ENCODE measurements at regions not wholly inside any gene's neighbourhood (a gene's known extent, or its start where the extent isn't known, plus 50 kb on each side); places are given as distances from the start of the nearest gene placed in this dataset.
"Not testable (repeated sequence)": the region's sequence is repeated elsewhere in the genome, so short reads cannot be mapped to it uniquely, and the experiment has no call there.

DNA sequence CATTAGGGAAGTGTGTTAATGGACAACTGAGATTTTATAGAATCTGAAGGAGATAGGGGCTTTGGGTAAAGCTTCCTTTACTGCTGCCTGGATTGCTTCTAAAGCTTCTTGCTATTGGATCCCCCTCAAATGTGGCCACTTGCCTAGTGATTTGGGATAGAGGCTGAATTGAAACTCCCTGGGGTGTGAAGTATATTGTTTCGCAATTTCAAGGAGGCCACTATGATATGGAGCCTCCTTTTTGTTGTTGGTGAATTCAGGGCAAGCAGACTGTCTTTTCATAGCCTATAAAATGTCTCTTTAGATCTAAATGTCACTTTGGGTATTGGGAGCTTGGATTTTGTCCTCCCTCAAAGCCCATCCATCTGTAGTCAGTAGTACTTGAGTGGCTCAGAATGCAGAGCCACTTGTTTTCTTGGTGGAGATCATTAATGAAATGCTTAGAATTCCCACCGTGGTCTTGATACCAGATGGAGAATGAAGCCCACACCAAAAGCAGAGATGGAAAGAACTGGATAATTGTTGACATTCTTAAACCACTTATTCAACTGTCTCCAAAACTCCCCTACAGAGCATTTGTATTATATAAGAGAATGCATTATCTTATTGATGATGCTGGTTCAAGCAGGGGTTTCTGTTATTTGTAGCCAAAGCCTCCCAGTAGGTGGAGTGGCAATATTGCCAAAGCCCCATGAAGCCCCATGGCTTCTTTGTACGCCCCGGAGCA is 144.3 kb upstream of the KCNE2 start:
- no peak for DNase-seq (ENCODE audit: low spot score)

- no peak for DNase-seq (ENCODE audit: low spot score)
Observed at GRCh38 chr21:34220556-34221195, 143.1 kb upstream of the KCNE2 start.

DNA sequence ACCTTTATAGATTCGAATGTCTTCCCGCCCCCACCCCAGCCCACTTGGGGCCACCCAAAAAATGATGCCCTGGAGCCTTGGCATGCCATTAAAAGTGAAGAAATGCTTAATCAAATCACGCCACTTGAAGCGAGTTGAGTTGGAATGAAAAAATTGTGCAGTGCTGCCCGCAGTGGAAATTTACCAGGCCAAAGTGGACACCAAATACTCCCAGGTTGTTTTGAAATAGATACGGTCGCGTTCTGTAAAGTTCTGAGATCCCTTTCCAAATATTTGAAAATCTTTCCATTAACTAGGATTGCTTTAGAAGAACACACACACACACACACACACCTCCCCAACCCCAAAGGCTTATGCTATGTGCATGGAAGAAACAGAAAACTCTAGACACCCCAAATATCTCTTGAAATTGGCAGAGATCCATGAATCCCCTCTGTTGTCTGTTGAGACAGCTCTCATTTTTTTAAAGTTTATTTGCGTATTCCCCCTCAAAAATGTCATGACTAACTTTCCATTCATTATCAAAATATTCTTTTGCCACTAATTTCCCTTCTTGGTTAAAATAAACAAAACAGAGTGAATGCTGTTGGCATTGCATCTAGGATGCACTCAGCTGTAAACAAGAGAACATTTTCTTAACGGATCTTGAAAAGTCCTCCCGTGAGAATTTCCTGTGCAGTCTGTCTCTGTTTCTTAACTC is 142.3 kb upstream of the KCNE2 start:
- no peak for DNase-seq (ENCODE audit: low spot score)

- DNase-seq (ENCODE audit: low spot score), result no peak
Observed at GRCh38 chr21:34222031-34222335, 141.8 kb upstream of the KCNE2 start.

- DNase-seq (ENCODE audit: low spot score), result no peak
Observed at GRCh38 chr21:34223376-34223775, 140.4 kb upstream of the KCNE2 start.

- DNase-seq (ENCODE audit: low spot score), result peak; percentile 79
Observed at GRCh38 chr21:34227386-34227852, 136.4 kb upstream of the KCNE2 start.

- no peak for DNase-seq (ENCODE audit: low spot score)
Observed at GRCh38 chr21:34228792-34229191, 135.0 kb upstream of the KCNE2 start.

- DNase-seq (ENCODE audit: low spot score), result no peak
Observed at GRCh38 chr21:34229353-34229752, 134.5 kb upstream of the KCNE2 start.

- DNase-seq (ENCODE audit: low spot score), result not testable (repeated sequence)
Observed at GRCh38 chr21:34233741-34234140, 130.1 kb upstream of the KCNE2 start.

- DNase-seq (ENCODE audit: low spot score), result no peak
Observed at GRCh38 chr21:34235514-34235913, 128.3 kb upstream of the KCNE2 start.

- DNase-seq (ENCODE audit: low spot score), result no peak
Observed at GRCh38 chr21:34242973-34243372, 120.8 kb upstream of the KCNE2 start.

GRCh38 chr21:34243562-34243961 is 120.2 kb upstream of the KCNE2 start:
- no peak for DNase-seq (ENCODE audit: low spot score)

GRCh38 chr21:34252751-34253150 is 111.1 kb upstream of the KCNE2 start:
- no peak for DNase-seq (ENCODE audit: low spot score)

GRCh38 chr21:34255073-34255472 is 108.7 kb upstream of the KCNE2 start:
- no peak for DNase-seq (ENCODE audit: low spot score)

DNA sequence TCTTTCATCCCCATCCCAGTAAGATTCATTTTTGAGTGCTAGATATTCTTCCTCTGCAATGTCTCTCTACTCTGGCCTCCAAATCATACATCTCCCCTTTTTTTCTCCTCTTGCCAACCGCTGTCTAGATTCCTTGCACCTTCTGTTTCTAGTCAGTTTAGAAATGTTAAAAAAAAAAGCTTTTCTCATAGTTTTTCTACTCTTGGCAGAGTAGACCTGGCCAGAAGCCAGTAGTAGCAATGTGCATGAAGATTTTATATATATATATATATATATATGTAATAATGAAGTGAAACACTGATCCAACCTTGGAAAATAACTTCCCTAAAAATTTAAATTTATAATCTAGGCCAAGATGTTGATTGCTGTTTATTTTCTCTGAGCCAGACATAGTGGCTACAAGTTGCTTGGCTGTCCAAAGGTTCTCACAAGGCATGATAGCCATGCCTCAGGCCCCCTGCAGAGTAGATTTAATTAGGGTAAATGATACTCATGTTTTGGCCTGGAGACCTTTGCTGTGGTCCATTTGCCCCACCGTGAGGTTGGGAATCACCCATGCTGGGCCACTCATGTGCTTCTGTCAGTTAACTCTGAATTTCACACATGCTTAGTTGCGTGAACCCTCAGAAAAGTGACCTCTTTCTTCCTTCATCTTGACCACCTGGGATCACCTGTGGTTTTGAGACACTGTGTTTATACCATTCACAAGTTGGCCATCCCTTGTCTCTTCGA is 103.4 kb upstream of the KCNE2 start:
- peak; percentile 6 for DNase-seq (ENCODE audit: low spot score)

- peak; percentile 53 for DNase-seq (ENCODE audit: low spot score)
Observed at GRCh38 chr21:34261841-34262468, 101.9 kb upstream of the KCNE2 start.

DNA sequence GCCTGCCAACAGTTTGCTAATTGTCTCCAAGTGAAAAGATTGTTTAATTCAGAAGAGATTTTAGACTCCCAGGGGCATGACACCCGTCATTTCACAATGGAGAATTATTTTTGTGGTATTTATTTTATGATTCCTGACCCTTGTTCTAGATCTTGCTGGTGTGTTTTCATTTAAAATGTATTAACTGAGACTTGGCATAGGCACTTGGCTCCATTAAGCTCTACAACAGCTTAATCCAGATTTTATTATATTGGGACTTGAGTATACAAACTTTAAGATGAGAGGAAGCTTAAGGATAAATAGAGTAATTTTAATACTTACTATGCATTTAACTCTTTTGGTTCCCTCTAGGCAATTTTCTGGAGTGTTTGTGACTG is 101.3 kb upstream of the KCNE2 start:
- no peak for DNase-seq (ENCODE audit: low spot score)

DNA sequence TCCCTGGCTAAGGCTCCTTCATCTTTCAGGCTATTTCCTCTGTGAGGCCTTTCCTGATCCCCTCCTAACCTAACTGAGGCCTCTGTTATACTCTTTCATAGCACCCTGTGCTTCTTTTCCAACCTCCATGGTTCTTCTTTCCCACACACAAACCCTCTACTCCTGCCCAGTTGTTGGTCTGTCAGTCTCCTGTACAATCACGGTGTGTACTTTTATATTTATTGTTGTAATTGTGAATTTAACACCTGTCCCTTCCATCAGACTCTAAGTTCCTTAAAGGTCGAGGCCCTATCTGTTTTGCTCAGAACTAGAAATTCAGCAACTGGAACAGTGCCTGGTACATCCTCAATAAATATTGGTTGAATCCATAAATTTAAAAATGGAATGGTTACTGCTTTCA is 100.2 kb upstream of the KCNE2 start:
- DNase-seq (ENCODE audit: low spot score), result no peak

DNA sequence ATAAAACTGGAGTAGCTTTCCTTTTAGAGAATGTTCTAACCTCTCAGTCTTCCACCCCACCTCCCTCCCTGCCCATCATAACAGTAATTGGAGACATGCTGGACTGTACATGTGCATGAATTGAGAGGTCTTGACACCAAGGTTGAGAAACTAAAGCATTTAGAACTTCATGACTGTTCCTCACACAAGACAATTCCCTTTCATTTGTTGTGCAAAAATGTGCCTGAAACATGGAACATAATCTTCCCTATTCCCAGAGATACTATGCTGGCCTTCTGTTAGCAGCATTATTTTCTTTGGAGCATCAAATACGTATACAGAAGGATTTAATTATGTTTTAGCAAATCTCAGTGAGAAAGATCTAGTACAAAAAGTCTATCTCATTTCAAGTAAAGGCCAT is 97.5 kb upstream of the KCNE2 start:
- DNase-seq (ENCODE audit: low spot score), result no peak

- no peak for DNase-seq (ENCODE audit: low spot score)
Observed at GRCh38 chr21:34268493-34268892, 95.3 kb upstream of the KCNE2 start.

DNA sequence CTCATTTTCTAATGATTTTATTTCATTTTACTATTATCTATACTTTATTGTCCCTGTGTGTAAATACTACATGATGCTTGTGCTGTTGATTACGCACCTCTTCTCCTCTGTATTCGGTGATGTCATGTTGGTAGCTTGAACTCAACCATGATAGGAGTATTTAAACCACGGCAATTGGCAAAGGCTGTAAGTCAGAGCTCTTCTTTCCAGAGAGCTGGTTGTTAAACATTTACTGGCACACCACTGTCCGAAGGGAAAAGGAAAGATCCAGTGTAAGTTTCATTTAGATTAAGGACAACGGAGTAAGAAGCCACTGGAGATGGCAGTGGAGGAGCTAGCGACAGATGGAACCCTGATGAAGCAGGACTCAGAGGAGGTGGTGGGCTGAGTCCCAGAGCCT is 93.4 kb upstream of the KCNE2 start:
- no peak for DNase-seq (ENCODE audit: low spot score)
